IMR-90 (cell line): ENCODE measurements at regions not wholly inside any gene's neighbourhood (a gene's known extent, or its start where the extent isn't known, plus 50 kb on each side); places are given as distances from the start of the nearest gene placed in this dataset.

Experiments used
- ATAC-seq: fragments of 200-7000 bp; cut with Tn5 transposase; 2 replicates; pipeline ENCODE4 v1.9.1; 2020; ENCODE audit warnings: low read depth, mild to moderate bottlenecking, moderate library complexity
- BruUV-seq: library from RNA; stranded (reverse); fragments of 400-500 nt; replicated peaks from 2 replicates; lab custom pipeline; 2021; lab: Mats Ljungman, UMichigan
- CTCF ChIA-PET: fragments of 300-600 bp; formaldehyde crosslinking; extraction: SDS; loops from one replicate; lab custom pipeline; 2021; ENCODE audit warnings: antibody characterized with exemption; lab: Yijun Ruan, JAX
- POLR2A ChIA-PET: fragments of 300-600 bp; sonication (Branson Sonifier 250); formaldehyde crosslinking; loops from one replicate; lab custom pipeline; 2022; ENCODE audit warnings: antibody characterized with exemption; ENCODE audit not compliant: unreplicated experiment; lab: Charles Lee
- DNase-seq: peaks from one replicate; pipeline ENCODE4 v3.0.0; 2013
- H2AFZ ChIP-seq: replicated peaks from 2 replicates; pipeline ENCODE3; 2013; ENCODE audit warnings: low read length, mild to moderate bottlenecking; ENCODE audit not compliant: poor library complexity
- H2AK5ac ChIP-seq: 2 replicates; pipeline ENCODE4 v1.6.1; 2013; ENCODE audit warnings: low read depth, low read length, inconsistent platforms
- H2AK9ac ChIP-seq: replicated peaks from 2 replicates; pipeline ENCODE3; 2013; ENCODE audit warnings: mild to moderate bottlenecking, low read depth, low read length, moderate library complexity; ENCODE audit not compliant: poor library complexity
- H2BK120ac ChIP-seq: 2 replicates; pipeline ENCODE4 v1.6.1; 2013; ENCODE audit warnings: low read depth, low read length, inconsistent platforms
- H2BK15ac ChIP-seq: 3 replicates; pipeline ENCODE4 v1.6.1; 2013; ENCODE audit warnings: low read depth, low read length, inconsistent platforms
- H2BK20ac ChIP-seq: 2 replicates; pipeline ENCODE4 v1.6.1; 2013; ENCODE audit warnings: low read depth, mild to moderate bottlenecking, inconsistent platforms, low read length, moderate library complexity
- H2BK5ac ChIP-seq: 2 replicates; pipeline ENCODE4 v1.6.1; 2013; ENCODE audit warnings: mild to moderate bottlenecking, low read depth, low read length, inconsistent platforms; ENCODE audit not compliant: poor library complexity, severe bottlenecking
- H3K14ac ChIP-seq: replicated peaks from 2 replicates; pipeline ENCODE4 v1.6.1; 2013; ENCODE audit warnings: low read depth, low read length, inconsistent platforms
- H3K18ac ChIP-seq: 2 replicates; pipeline ENCODE4 v1.6.1; 2013; ENCODE audit warnings: low read depth, low read length, control low read depth
- H3K23ac ChIP-seq: 2 replicates; pipeline ENCODE4 v1.6.1; 2013; ENCODE audit warnings: low read depth, low read length, inconsistent platforms
- H3K27ac ChIP-seq: 2 replicates; pipeline ENCODE4 v1.5.1; 2013; ENCODE audit warnings: mild to moderate bottlenecking, control low read depth, low read length; ENCODE audit not compliant: insufficient read depth
- H3K27me3 ChIP-seq: 2 replicates; pipeline ENCODE4 v1.6.1; 2013; ENCODE audit warnings: low read length; ENCODE audit not compliant: control insufficient read depth, insufficient read depth
- H3K36me3 ChIP-seq: 2 replicates; pipeline ENCODE4 v1.6.1; 2013; ENCODE audit warnings: low read length, mixed read lengths; ENCODE audit not compliant: control insufficient read depth, insufficient read depth
- H3K4ac ChIP-seq: 2 replicates; pipeline ENCODE4 v1.6.1; 2013; ENCODE audit warnings: low read depth, low read length, inconsistent platforms
- H3K4me1 ChIP-seq: 2 replicates; pipeline ENCODE4 v1.6.1; 2013; ENCODE audit warnings: low read length, mixed read lengths; ENCODE audit not compliant: control insufficient read depth, insufficient read depth
- H3K4me2 ChIP-seq: 2 replicates; pipeline ENCODE4 v1.6.1; 2013; ENCODE audit warnings: low read depth, mild to moderate bottlenecking, control low read depth, low read length, moderate library complexity
- H3K4me3 ChIP-seq: 2 replicates; pipeline ENCODE4 v1.5.1; 2013; ENCODE audit warnings: low read depth, mild to moderate bottlenecking, control low read depth, low read length, moderate library complexity; ENCODE audit not compliant: insufficient read depth
- H3K56ac ChIP-seq: 2 replicates; pipeline ENCODE4 v1.6.1; 2013; ENCODE audit warnings: low read length, inconsistent platforms; ENCODE audit not compliant: insufficient read depth; ENCODE audit errors: extremely low read depth
- H3K79me1 ChIP-seq, 2 experiments: 2 replicates each; pipeline ENCODE4 v1.6.1; 2013; ENCODE audit warnings: low read length in 2 of 2, inconsistent platforms in 1 of 2, low read depth in 1 of 2
- H3K9ac ChIP-seq: 2 replicates; pipeline ENCODE4 v1.6.1; 2013; ENCODE audit warnings: low read depth, low read length, control low read depth
- H3K9me1 ChIP-seq: 2 replicates; pipeline ENCODE4 v1.6.1; 2013; ENCODE audit warnings: low read length, inconsistent platforms; ENCODE audit not compliant: insufficient read depth
- H3K9me3 ChIP-seq: 2 replicates; pipeline ENCODE4 v1.6.1; 2013; ENCODE audit warnings: low read length; ENCODE audit not compliant: control insufficient read depth, insufficient read depth
- H4K20me1 ChIP-seq: 2 replicates; pipeline ENCODE4 v1.6.1; 2013; ENCODE audit warnings: low read length, inconsistent platforms; ENCODE audit not compliant: insufficient read depth
- H4K5ac ChIP-seq: 2 replicates; pipeline ENCODE4 v1.6.1; 2013; ENCODE audit warnings: mild to moderate bottlenecking, low read depth, low read length, control low read depth
- H4K8ac ChIP-seq, 2 experiments: 2 replicates each; pipeline ENCODE4 v1.6.1; 2013; ENCODE audit warnings: low read depth in 2 of 2, low read length in 2 of 2, control low read depth in 1 of 2, inconsistent platforms in 1 of 2
- H4K91ac ChIP-seq: 2 replicates; pipeline ENCODE4 v1.6.1; 2013; ENCODE audit warnings: low read depth, low read length, inconsistent platforms; ENCODE audit not compliant: insufficient read depth
- BHLHE40 ChIP-seq: fragments of 150-350 bp; IDR thresholded peaks from 2 replicates; pipeline ENCODE4 v1.6.1; 2016; ENCODE audit warnings: mild to moderate bottlenecking, low read depth, low read length
- CEBPB ChIP-seq: IDR thresholded peaks from 2 replicates; pipeline ENCODE4 v1.6.1; 2012; ENCODE audit warnings: low read depth, low read length, improper control_type of control experiment
- CHD1 ChIP-seq: IDR thresholded peaks from 2 replicates; pipeline ENCODE4 v1.6.1; 2012; ENCODE audit warnings: low read depth, low read length, improper control_type of control experiment
- FOS ChIP-seq: fragments of 150-350 bp; IDR thresholded peaks from 2 replicates; pipeline ENCODE4 v1.6.1; 2016; ENCODE audit warnings: low read depth, low read length
- MAFK ChIP-seq: IDR thresholded peaks from 2 replicates; pipeline ENCODE4 v1.6.1; 2012; ENCODE audit warnings: low read depth, low read length, improper control_type of control experiment
- MAZ ChIP-seq: IDR thresholded peaks from 2 replicates; pipeline ENCODE4 v1.6.1; 2012; ENCODE audit warnings: low read depth, mild to moderate bottlenecking, low read length, improper control_type of control experiment, moderate library complexity, borderline replicate concordance
- MXI1 ChIP-seq: IDR thresholded peaks from 2 replicates; pipeline ENCODE4 v1.6.1; 2012; ENCODE audit warnings: low read depth, mild to moderate bottlenecking, low read length, moderate library complexity, borderline replicate concordance
- NFE2L2 ChIP-seq: fragments of 150-350 bp; IDR thresholded peaks from 2 replicates; pipeline ENCODE4 v1.6.1; 2016; ENCODE audit warnings: low read depth, mild to moderate bottlenecking, low read length
- POLR2A ChIP-seq: IDR thresholded peaks from 2 replicates; pipeline ENCODE4 v1.6.1; 2012; ENCODE audit warnings: mild to moderate bottlenecking, low read depth, low read length
- RAD21 ChIP-seq: IDR thresholded peaks from 2 replicates; pipeline ENCODE4 v1.6.1; 2012; ENCODE audit warnings: low read length, improper control_type of control experiment
- RCOR1 ChIP-seq: IDR thresholded peaks from 2 replicates; pipeline ENCODE4 v1.6.1; 2012; ENCODE audit warnings: mild to moderate bottlenecking, low read length, improper control_type of control experiment; ENCODE audit not compliant: insufficient replicate concordance
- RFX5 ChIP-seq: IDR thresholded peaks from 2 replicates; pipeline ENCODE4 v1.8.0; 2012; ENCODE audit warnings: low read depth, mild to moderate bottlenecking, low read length, moderate library complexity
- SMC3 ChIP-seq: fragments of 150-350 bp; IDR thresholded peaks from 2 replicates; pipeline ENCODE4 v1.6.1; 2016; ENCODE audit warnings: low read depth, mild to moderate bottlenecking, antibody characterized with exemption, low read length, moderate library complexity
- WGBS, 2 experiments: methylation state at CpG; one replicate each; pipeline versions ENCODE4 v1.1.5 to v1.1.7; 2013; ENCODE audit warnings: missing lambda C conversion rate in 2 of 2; ENCODE audit not compliant: insufficient read length in 1 of 2; ENCODE audit errors: extremely low coverage in 2 of 2; 5-methylcytosine and 5-hydroxymethylcytosine counted together
- dilution Hi-C: fragments of 300-500 bp; cut with HindIII; formaldehyde crosslinking; loops from one replicate; pipeline ENCODE4 v1.14.3; 2018; ENCODE audit warnings: low sequenced_read_pairs; ENCODE audit not compliant: unreplicated experiment
- in situ Hi-C: fragments of 300-500 bp; cut with MboI; formaldehyde crosslinking; loops from 3 replicates; pipeline ENCODE4 v1.14.3; 2019; ENCODE audit warnings: low sequenced_read_pairs, inconsistent platforms, mixed read lengths
- intact Hi-C: fragments of 100-400 bp; cut with micrococcal nuclease; formaldehyde crosslinking; loops from 2 replicates; pipeline ENCODE4 v1.10.0; 2022
- TF ChIP-seq, protein P1 (sequence below): conservative IDR thresholded peaks from 2 replicates; pipeline ENCODE4 v1.5.1; 2012; ENCODE audit warnings: mild to moderate bottlenecking, low read depth, low read length, improper control_type of control experiment
- TF ChIP-seq, protein P2 (sequence below): fragments of 150-350 bp; IDR thresholded peaks from 2 replicates; pipeline ENCODE4 v1.6.1; 2017; ENCODE audit warnings: mild to moderate bottlenecking, antibody characterized with exemption, low read length, low read depth
- TF ChIP-seq, protein P3 (sequence below): fragments of 150-350 bp; IDR thresholded peaks from 2 replicates; pipeline ENCODE4 v1.6.1; 2016; ENCODE audit warnings: low read depth, mild to moderate bottlenecking, low read length, moderate library complexity, borderline replicate concordance

- no peak overlapping the region for H3K4ac ChIP-seq
- H4K5ac ChIP-seq = no peak overlapping the region
- H3K9me1 ChIP-seq = no peaks in the 10 kb centered on the region
- no peaks in the 10 kb centered on the region for H3K79me1 ChIP-seq
- H4K91ac ChIP-seq = no peak overlapping the region
- in situ Hi-C loops = no loop called here
- H4K20me1 ChIP-seq = no peaks in the 10 kb centered on the region
- TF ChIP-seq MAFK (no peak), NFE2L2 (no peak), RCOR1 (no peak), CHD1 (no peak), RAD21 (no peak), SMC3 (no peak), RFX5 (no peak), MAZ (no peak), FOS (no peak), BHLHE40 (no peak), POLR2A (no peak), MXI1 (no peak), CEBPB (no peak)
- TF ChIP-seq, protein P1, sequence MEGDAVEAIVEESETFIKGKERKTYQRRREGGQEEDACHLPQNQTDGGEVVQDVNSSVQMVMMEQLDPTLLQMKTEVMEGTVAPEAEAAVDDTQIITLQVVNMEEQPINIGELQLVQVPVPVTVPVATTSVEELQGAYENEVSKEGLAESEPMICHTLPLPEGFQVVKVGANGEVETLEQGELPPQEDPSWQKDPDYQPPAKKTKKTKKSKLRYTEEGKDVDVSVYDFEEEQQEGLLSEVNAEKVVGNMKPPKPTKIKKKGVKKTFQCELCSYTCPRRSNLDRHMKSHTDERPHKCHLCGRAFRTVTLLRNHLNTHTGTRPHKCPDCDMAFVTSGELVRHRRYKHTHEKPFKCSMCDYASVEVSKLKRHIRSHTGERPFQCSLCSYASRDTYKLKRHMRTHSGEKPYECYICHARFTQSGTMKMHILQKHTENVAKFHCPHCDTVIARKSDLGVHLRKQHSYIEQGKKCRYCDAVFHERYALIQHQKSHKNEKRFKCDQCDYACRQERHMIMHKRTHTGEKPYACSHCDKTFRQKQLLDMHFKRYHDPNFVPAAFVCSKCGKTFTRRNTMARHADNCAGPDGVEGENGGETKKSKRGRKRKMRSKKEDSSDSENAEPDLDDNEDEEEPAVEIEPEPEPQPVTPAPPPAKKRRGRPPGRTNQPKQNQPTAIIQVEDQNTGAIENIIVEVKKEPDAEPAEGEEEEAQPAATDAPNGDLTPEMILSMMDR = no peak
- TF ChIP-seq, protein P2, sequence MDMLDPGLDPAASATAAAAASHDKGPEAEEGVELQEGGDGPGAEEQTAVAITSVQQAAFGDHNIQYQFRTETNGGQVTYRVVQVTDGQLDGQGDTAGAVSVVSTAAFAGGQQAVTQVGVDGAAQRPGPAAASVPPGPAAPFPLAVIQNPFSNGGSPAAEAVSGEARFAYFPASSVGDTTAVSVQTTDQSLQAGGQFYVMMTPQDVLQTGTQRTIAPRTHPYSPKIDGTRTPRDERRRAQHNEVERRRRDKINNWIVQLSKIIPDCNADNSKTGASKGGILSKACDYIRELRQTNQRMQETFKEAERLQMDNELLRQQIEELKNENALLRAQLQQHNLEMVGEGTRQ = no peak
- TF ChIP-seq, protein P3, sequence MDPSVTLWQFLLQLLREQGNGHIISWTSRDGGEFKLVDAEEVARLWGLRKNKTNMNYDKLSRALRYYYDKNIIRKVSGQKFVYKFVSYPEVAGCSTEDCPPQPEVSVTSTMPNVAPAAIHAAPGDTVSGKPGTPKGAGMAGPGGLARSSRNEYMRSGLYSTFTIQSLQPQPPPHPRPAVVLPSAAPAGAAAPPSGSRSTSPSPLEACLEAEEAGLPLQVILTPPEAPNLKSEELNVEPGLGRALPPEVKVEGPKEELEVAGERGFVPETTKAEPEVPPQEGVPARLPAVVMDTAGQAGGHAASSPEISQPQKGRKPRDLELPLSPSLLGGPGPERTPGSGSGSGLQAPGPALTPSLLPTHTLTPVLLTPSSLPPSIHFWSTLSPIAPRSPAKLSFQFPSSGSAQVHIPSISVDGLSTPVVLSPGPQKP = no peak
- no peak overlapping the region for H3K4me2 ChIP-seq
- H2BK15ac ChIP-seq = no peak overlapping the region
- ATAC-seq = no peak
- DNase-seq = no peak
- peaks cover 30% of the 10 kb centered on the region for H3K27me3 ChIP-seq
- no peaks in the 10 kb centered on the region for H3K9me3 ChIP-seq
- no peak overlapping the region for H3K18ac ChIP-seq
- CTCF ChIA-PET = interaction anchor here (0.7 kb wide), 1 partner anchor 10 kb away, joined by 3 read pairs; no protein-coding TSS in a partner anchor
- BruUV-seq = no TSS peak
- H3K4me1 ChIP-seq = no peaks in the 10 kb centered on the region
- H2BK5ac ChIP-seq = no peak overlapping the region
- no peak overlapping the region for H3K23ac ChIP-seq
- dilution Hi-C loops = no loop called here
- H2AFZ ChIP-seq = no peak overlapping the region
- no peaks in the 10 kb centered on the region for H3K36me3 ChIP-seq
- POLR2A ChIA-PET = no interaction called here
- H2AK5ac ChIP-seq = no peak overlapping the region
- H3K56ac ChIP-seq = no peak overlapping the region
- H3K9ac ChIP-seq = no peak overlapping the region
- H4K8ac ChIP-seq = no peak overlapping the region
- no peak overlapping the region for H2BK20ac ChIP-seq
- no peak overlapping the region for H3K4me3 ChIP-seq
- no peak overlapping the region for H3K27ac ChIP-seq
- no peak overlapping the region for H2AK9ac ChIP-seq
- no peak overlapping the region for H3K14ac ChIP-seq
- 57% methylated on average over 1 of the region's 5 CpGs; no CpG with 5 or more reads in 1 of the 2 experiments for WGBS, 2 experiments
- intact Hi-C loops = no loop called here
- no peak overlapping the region for H2BK120ac ChIP-seq
Measured at GRCh38 chr1:10874351-10874750, 77.9 kb upstream of the CASZ1 start.
